ENCODE measurements at regions not wholly inside any gene's neighbourhood (a gene's known extent, or its start where the extent isn't known, plus 50 kb on each side); places are given as distances from the start of the nearest gene placed in this dataset.

DNA sequence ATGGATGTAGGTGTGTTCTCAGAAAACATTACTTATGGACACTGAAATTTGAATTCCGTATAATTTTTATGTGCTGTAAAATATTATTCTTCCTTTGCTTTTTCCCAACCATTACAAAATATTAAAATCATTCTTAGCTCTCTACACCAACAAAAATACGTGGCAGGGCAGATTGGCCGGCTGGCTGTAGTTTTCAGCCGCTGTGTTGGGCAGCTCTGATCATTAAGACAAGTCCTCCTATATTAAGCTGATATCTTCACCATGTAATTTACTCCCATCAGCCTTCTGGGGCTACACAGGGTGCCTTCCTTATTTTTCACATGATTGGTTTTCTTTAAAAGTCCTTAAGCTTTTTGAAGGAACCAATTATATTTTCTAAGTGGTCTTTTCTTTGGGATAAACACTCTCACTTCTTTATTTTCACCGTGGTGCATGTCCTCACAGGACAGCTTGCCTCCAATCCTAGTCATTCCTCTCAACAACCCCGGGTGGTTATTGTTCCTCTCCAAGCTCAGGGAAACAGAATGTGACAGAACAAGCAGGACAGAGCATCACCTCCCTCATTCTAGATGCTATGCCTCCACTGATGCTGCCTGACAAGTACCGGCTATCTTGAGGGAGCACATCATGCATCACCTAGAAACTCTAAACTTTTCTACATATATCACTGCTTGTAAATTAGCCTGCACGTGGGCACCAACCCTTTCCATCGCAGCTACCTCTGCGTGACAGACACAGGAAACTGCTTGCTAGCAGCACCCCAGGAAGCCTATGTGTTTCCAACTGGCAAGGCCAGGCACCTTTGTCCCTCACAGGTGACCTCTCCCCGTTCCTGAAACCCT is 362.3 kb downstream of the MYCN start:
- H3K9ac ChIP-seq (ENCODE audit: low read depth, low read length, poor library complexity, severe bottlenecking), result peak overlapping the region; percentile 20
- no peaks in the 10 kb centered on the region for H4K20me1 ChIP-seq (ENCODE audit: insufficient read depth, low read length, poor library complexity, severe bottlenecking)
- no peaks in the 10 kb centered on the region for H3K9me2 ChIP-seq (replicated peaks; ENCODE audit: low read depth, low read length)
- peak overlapping the region; percentile 47 for H3K4me2 ChIP-seq (ENCODE audit: low read depth, low read length, poor library complexity, severe bottlenecking)
- H3K79me2 ChIP-seq (ENCODE audit: insufficient read depth, low read length), result no peaks in the 10 kb centered on the region
- H3F3A ChIP-seq (ENCODE audit: low read depth), result no peaks in the 10 kb centered on the region
- no peaks in the 10 kb centered on the region for H3K27me3 ChIP-seq (ENCODE audit: insufficient read depth, low read length, poor library complexity, severe bottlenecking)
- no peak for TF ChIP-seq EZH2phosphoT487 (IDR thresholded peaks at IDR 0.05; ENCODE audit: borderline replicate concordance)
- TF ChIP-seq, protein P1, sequence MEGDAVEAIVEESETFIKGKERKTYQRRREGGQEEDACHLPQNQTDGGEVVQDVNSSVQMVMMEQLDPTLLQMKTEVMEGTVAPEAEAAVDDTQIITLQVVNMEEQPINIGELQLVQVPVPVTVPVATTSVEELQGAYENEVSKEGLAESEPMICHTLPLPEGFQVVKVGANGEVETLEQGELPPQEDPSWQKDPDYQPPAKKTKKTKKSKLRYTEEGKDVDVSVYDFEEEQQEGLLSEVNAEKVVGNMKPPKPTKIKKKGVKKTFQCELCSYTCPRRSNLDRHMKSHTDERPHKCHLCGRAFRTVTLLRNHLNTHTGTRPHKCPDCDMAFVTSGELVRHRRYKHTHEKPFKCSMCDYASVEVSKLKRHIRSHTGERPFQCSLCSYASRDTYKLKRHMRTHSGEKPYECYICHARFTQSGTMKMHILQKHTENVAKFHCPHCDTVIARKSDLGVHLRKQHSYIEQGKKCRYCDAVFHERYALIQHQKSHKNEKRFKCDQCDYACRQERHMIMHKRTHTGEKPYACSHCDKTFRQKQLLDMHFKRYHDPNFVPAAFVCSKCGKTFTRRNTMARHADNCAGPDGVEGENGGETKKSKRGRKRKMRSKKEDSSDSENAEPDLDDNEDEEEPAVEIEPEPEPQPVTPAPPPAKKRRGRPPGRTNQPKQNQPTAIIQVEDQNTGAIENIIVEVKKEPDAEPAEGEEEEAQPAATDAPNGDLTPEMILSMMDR (conservative IDR thresholded peaks at IDR 0.05; ENCODE audit: low read length), result no peak
- peak overlapping the region; percentile 14 for H3K4me3 ChIP-seq (ENCODE audit: low read length, poor library complexity, severe bottlenecking)
- H2AFZ ChIP-seq (ENCODE audit: low read length), result peak overlapping the region; percentile 78
- no peaks in the 10 kb centered on the region for H3K9me3 ChIP-seq (ENCODE audit: insufficient read depth, low read depth, low read length)
- peaks cover 9% of the 10 kb centered on the region for H3K4me1 ChIP-seq (ENCODE audit: insufficient read depth, low read length, poor library complexity, severe bottlenecking)
- no peaks in the 10 kb centered on the region for H3K36me3 ChIP-seq (ENCODE audit: insufficient read depth, low read length)

DNA sequence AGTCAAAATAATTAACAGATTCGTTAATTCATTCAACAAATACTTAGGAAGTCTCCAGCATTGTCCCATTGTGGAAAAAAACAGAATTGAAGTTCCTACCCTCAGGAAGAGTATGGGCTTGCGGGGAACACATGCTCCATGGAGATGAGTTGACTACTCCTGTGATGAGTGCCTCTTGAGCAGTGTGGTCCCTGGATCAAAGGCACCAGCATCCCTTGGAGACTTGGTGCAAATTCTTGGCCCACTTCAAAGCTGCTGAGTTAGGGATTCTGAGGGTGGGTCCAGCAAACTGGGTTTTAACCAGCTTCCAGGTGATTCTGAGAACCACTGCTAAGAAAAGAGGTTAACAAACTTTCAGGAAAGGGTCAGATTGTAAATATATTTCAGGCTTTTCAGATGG is 361.6 kb downstream of the MYCN start:
- H3F3A ChIP-seq (ENCODE audit: low read depth), result no peaks in the 10 kb centered on the region
- H3K79me2 ChIP-seq (ENCODE audit: insufficient read depth, low read length), result no peaks in the 10 kb centered on the region
- no peak overlapping the region for H3K9ac ChIP-seq (ENCODE audit: low read depth, low read length, poor library complexity, severe bottlenecking)
- H3K4me2 ChIP-seq (ENCODE audit: low read depth, low read length, poor library complexity, severe bottlenecking), result no peak overlapping the region
- H3K9me3 ChIP-seq (ENCODE audit: insufficient read depth, low read depth, low read length), result no peaks in the 10 kb centered on the region
- H3K27me3 ChIP-seq (ENCODE audit: insufficient read depth, low read length, poor library complexity, severe bottlenecking), result no peaks in the 10 kb centered on the region
- H3K36me3 ChIP-seq (ENCODE audit: insufficient read depth, low read length), result no peaks in the 10 kb centered on the region
- H2AFZ ChIP-seq (ENCODE audit: low read length), result no peak overlapping the region
- no peaks in the 10 kb centered on the region for H3K9me2 ChIP-seq (replicated peaks; ENCODE audit: low read depth, low read length)
- TF ChIP-seq, protein P1 (conservative IDR thresholded peaks at IDR 0.05; ENCODE audit: low read length), result no peak
- no peak for TF ChIP-seq EZH2phosphoT487 (IDR thresholded peaks at IDR 0.05; ENCODE audit: borderline replicate concordance)
- H4K20me1 ChIP-seq (ENCODE audit: insufficient read depth, low read length, poor library complexity, severe bottlenecking), result no peaks in the 10 kb centered on the region
- H3K4me1 ChIP-seq (ENCODE audit: insufficient read depth, low read length, poor library complexity, severe bottlenecking), result peaks cover 9% of the 10 kb centered on the region
- H3K4me3 ChIP-seq (ENCODE audit: low read length, poor library complexity, severe bottlenecking), result no peak overlapping the region

DNA sequence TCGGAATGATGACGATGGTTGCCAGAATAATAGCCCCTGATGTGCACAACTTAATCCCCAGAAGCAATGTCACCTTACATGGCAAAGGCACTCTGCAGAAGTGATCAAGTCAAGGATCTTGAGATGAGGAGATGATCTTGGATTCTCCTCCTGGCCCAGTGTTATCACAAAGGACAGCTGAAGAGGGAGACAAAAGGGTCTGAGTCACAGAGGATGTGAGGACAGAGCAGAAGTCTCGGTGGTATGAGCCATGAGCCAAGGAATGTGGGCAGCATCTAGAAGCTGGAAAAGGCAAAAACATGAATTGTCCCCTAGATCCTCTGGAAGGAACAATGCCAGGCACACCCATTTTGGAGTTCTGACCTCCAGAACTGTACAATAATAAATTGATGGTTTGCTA is 358.5 kb downstream of the MYCN start:
- TF ChIP-seq, protein P1 (conservative IDR thresholded peaks at IDR 0.05; ENCODE audit: low read length), result no peak
- no peak for TF ChIP-seq EZH2phosphoT487 (IDR thresholded peaks at IDR 0.05; ENCODE audit: borderline replicate concordance)
- no peaks in the 10 kb centered on the region for H3K9me2 ChIP-seq (replicated peaks; ENCODE audit: low read depth, low read length)

More for the DNA sequence above, 358.5 kb downstream of the MYCN start:
- Histone ChIP-seq H3F3A (ENCODE audit: low read depth) (no peaks in the 10 kb centered on the region), H3K27me3 (ENCODE audit: insufficient read depth, low read length, poor library complexity, severe bottlenecking) (no peaks in the 10 kb centered on the region), H3K36me3 (ENCODE audit: insufficient read depth, low read length) (no peaks in the 10 kb centered on the region), H3K4me2 (ENCODE audit: low read depth, low read length, poor library complexity, severe bottlenecking) (no peak overlapping the region), H3K9ac (ENCODE audit: low read depth, low read length, poor library complexity, severe bottlenecking) (no peak overlapping the region), H3K79me2 (ENCODE audit: insufficient read depth, low read length) (no peaks in the 10 kb centered on the region), H3K4me1 (ENCODE audit: insufficient read depth, low read length, poor library complexity, severe bottlenecking) (peaks cover 9% of the 10 kb centered on the region), H4K20me1 (ENCODE audit: insufficient read depth, low read length, poor library complexity, severe bottlenecking) (no peaks in the 10 kb centered on the region), H3K4me3 (ENCODE audit: low read length, poor library complexity, severe bottlenecking) (no peak overlapping the region), H2AFZ (ENCODE audit: low read length) (no peak overlapping the region), H3K9me3 (ENCODE audit: insufficient read depth, low read depth, low read length) (no peaks in the 10 kb centered on the region)
